CD4-positive, alpha-beta T cell (primary cell): ENCODE measurements at regions not wholly inside any gene's neighbourhood (a gene's known extent, or its start where the extent isn't known, plus 50 kb on each side); places are given as distances from the start of the nearest gene placed in this dataset.

Source experiments
- ATAC-seq: fragments of 200-7000 bp; cut with Tn5 transposase; one replicate; pipeline ENCODE4 v1.10.0; 2022; ENCODE audit warnings: mild to moderate bottlenecking; ENCODE audit not compliant: poor library complexity
- CTCF ChIA-PET: fragments of 350-600 bp; sonication (Branson Sonifier 250); formaldehyde crosslinking; loops from one replicate; lab custom pipeline; 2021; ENCODE audit warnings: antibody characterized with exemption, inconsistent platforms; lab: Charles Lee
- POLR2A ChIA-PET: fragments of 350-600 bp; sonication (Branson Sonifier 250); formaldehyde crosslinking; loops from one replicate; lab custom pipeline; 2021; ENCODE audit warnings: antibody characterized with exemption, inconsistent platforms; lab: Charles Lee
- DNase-seq, 14 experiments: peaks; one replicate each; pipeline ENCODE4 v3.0.0-alpha.2; 2013 to 2020; ENCODE audit warnings: mixed read lengths in 2 of 14
- H3K27ac ChIP-seq, 2 donors: one replicate each; pipeline versions ENCODE4 v1.5.1 to v1.7.0; 2013; ENCODE audit warnings: low read length in 2 of 2, low read depth in 1 of 2, mild to moderate bottlenecking in 1 of 2
- H3K27me3 ChIP-seq, 2 experiments: 1 replicate in 1 of 2; 2 replicates in 1 of 2; pipeline versions ENCODE4 v1.6.1 to v1.7.0; 2013; ENCODE audit warnings: low read length in 2 of 2, control low read depth in 1 of 2, mild to moderate bottlenecking in 1 of 2, moderate library complexity in 1 of 2; ENCODE audit not compliant: insufficient read depth in 2 of 2, control insufficient read depth in 1 of 2
- H3K36me3 ChIP-seq: one replicate; pipeline ENCODE4 v1.6.1; 2013; ENCODE audit warnings: low read length, control low read depth; ENCODE audit not compliant: insufficient read depth
- H3K4me1 ChIP-seq: one replicate; pipeline ENCODE4 v1.6.1; 2013; ENCODE audit warnings: low read length, control low read depth; ENCODE audit not compliant: insufficient read depth
- H3K4me3 ChIP-seq: one replicate; pipeline ENCODE4 v1.5.1; 2013; ENCODE audit warnings: mild to moderate bottlenecking, low read length, moderate library complexity
- H3K9me3 ChIP-seq, 2 experiments: 1 replicate in 1 of 2; 2 replicates in 1 of 2; pipeline versions ENCODE4 v1.6.1 to v1.7.0; 2013; ENCODE audit warnings: low read length in 2 of 2, mild to moderate bottlenecking in 2 of 2, control low read depth in 1 of 2, moderate library complexity in 1 of 2; ENCODE audit not compliant: control insufficient read depth in 1 of 2, insufficient read depth in 1 of 2
- H3K27ac Mint-ChIP-seq: one replicate; pipeline ENCODE4 v1.8.0; 2020; ENCODE audit warnings: mixed read lengths
- H3K27me3 Mint-ChIP-seq: one replicate; pipeline ENCODE4 v1.8.0; 2021; ENCODE audit warnings: mixed read lengths
- H3K36me3 Mint-ChIP-seq: one replicate; pipeline ENCODE4 v1.8.0; 2021; ENCODE audit warnings: low read depth, mixed read lengths
- H3K4me1 Mint-ChIP-seq: one replicate; pipeline ENCODE4 v1.8.0; 2021; ENCODE audit warnings: low read depth, mixed read lengths
- H3K4me3 Mint-ChIP-seq: one replicate; pipeline ENCODE4 v1.8.0; 2020; ENCODE audit warnings: mild to moderate bottlenecking, mixed read lengths
- H3K9me3 Mint-ChIP-seq: one replicate; pipeline ENCODE4 v1.8.0; 2020; ENCODE audit warnings: mixed read lengths
- intact Hi-C, 2 experiments: fragments of 100-400 bp; cut with DNase I in 1 of 2; cut with micrococcal nuclease in 1 of 2; formaldehyde crosslinking; loops; one replicate each; pipeline versions ENCODE4 v1.15.1 to v1.9.0; 2023 to 2025; cut with DNase I, micrococcal nuclease
- TF ChIP-seq, protein P1 (sequence below): fragments of 200-600 bp; IDR thresholded peaks from one replicate; pipeline ENCODE4 v1.8.0; 2022; ENCODE audit warnings: antibody characterized with exemption, mild to moderate bottlenecking

DNA sequence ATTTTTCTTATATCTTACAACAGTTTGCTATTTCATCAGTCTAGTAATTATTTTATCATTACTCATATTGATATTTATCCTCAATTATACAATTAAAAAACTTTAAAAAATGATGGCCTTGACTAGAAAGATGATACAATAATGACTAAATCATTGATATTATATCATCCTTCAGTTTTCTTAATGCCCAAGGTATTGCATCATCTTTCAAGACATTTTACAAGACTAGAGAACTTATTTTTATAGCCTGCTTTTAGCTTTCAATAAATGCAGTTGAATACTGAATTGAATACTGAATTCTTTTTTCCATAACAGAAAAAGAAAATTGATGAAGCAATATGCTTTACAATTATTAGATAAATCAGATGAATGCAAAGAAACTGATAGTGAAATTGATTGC lies 886.5 kb upstream of the LRRC4C start:
- Mint-ChIP-seq H3K9me3 (peaks cover 9% of the 10 kb centered on the region), H3K36me3 (no peaks in the 10 kb centered on the region), H3K4me1 (no peaks in the 10 kb centered on the region), H3K27me3 (no peaks in the 10 kb centered on the region), H3K4me3 (no peak overlapping the region), H3K27ac (no peak overlapping the region)
- ATAC-seq (no peak), DNase-seq (no peak)
- Histone ChIP-seq H3K9me3 (peaks cover 0 to 11% of the 10 kb centered on the region in 2 experiments), H3K36me3 (no peaks in the 10 kb centered on the region), H3K4me3 (no peak overlapping the region), H3K4me1 (no peaks in the 10 kb centered on the region), H3K27me3 (no peaks in the 10 kb centered on the region), H3K27ac (no peak overlapping the region)
- CTCF ChIA-PET: no interaction called here
- intact Hi-C loops: no loop called here
- TF ChIP-seq, protein P1, sequence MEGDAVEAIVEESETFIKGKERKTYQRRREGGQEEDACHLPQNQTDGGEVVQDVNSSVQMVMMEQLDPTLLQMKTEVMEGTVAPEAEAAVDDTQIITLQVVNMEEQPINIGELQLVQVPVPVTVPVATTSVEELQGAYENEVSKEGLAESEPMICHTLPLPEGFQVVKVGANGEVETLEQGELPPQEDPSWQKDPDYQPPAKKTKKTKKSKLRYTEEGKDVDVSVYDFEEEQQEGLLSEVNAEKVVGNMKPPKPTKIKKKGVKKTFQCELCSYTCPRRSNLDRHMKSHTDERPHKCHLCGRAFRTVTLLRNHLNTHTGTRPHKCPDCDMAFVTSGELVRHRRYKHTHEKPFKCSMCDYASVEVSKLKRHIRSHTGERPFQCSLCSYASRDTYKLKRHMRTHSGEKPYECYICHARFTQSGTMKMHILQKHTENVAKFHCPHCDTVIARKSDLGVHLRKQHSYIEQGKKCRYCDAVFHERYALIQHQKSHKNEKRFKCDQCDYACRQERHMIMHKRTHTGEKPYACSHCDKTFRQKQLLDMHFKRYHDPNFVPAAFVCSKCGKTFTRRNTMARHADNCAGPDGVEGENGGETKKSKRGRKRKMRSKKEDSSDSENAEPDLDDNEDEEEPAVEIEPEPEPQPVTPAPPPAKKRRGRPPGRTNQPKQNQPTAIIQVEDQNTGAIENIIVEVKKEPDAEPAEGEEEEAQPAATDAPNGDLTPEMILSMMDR: no peak
- POLR2A ChIA-PET: no interaction called here

DNA sequence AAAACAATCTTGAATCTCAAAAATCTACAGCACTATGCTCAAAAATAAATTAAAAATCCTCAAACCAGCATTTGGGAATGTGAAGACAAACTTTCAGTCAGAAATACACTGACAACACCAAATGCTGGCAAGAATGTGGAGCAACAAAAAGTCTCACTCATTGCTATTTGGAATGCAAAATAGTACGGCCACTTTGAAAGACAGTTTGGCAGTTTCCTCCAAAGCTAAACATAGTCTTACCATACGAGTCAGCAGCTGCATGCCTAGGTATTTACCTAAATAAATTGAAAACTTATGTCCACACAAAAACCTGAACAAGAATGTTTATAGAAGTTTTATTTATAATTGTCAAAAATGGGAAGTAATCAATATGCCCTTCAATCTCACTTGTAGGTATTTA lies 904.2 kb upstream of the LRRC4C start:
- DNase-seq: no peak

DNA sequence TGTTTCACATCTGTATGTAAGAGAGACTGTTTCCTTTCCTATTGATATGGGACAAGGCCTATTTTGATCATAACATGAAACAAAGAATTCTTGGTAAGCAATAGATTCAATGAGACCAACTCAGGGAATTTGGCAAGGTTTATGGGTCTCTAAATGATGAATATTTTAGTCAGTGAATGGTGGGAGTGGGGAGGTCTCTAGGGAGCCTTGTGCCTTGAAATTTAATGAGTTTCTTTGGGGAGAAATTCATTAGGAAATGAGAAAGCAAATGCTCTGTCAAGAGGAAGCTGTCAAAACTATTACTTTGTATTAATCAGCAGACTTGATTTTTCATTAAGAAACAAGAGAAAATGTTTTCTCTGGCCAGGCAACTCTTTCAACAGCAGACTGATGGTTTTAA lies 921.7 kb upstream of the API5 start:
- peaks cover 0 to 13% of the 10 kb centered on the region in 2 experiments for H3K9me3 ChIP-seq
- ATAC-seq: no peak
- H3K27ac Mint-ChIP-seq: no peak overlapping the region
- H3K27me3 Mint-ChIP-seq: no peaks in the 10 kb centered on the region
- no peaks in the 10 kb centered on the region for H3K36me3 Mint-ChIP-seq
- ChIA-PET CTCF (no interaction called here), POLR2A (no interaction called here)
- H3K36me3 ChIP-seq: no peaks in the 10 kb centered on the region
- intact Hi-C loops: no loop called here
- DNase-seq: no peak
- H3K4me3 ChIP-seq: no peak overlapping the region
- H3K9me3 Mint-ChIP-seq: peaks cover 18% of the 10 kb centered on the region
- no peaks in the 10 kb centered on the region for H3K4me1 ChIP-seq
- H3K4me1 Mint-ChIP-seq: no peaks in the 10 kb centered on the region
- TF ChIP-seq, protein P1: no peak
- no peak overlapping the region for H3K4me3 Mint-ChIP-seq
- H3K27me3 ChIP-seq: no peaks in the 10 kb centered on the region
- H3K27ac ChIP-seq: no peak overlapping the region

More for the DNA sequence above, 904.2 kb upstream of the LRRC4C start:
- peaks cover 10% of the 10 kb centered on the region for H3K9me3 Mint-ChIP-seq
- intact Hi-C loops: no loop called here
- no peak overlapping the region for H3K4me3 Mint-ChIP-seq
- Histone ChIP-seq H3K9me3 (no peaks in the 10 kb centered on the region), H3K4me3 (no peak overlapping the region), H3K4me1 (no peaks in the 10 kb centered on the region), H3K27me3 (no peaks in the 10 kb centered on the region), H3K27ac (no peak overlapping the region), H3K36me3 (no peaks in the 10 kb centered on the region)
- no peaks in the 10 kb centered on the region for H3K27me3 Mint-ChIP-seq
- ATAC-seq: no peak
- H3K36me3 Mint-ChIP-seq: no peaks in the 10 kb centered on the region
- ChIA-PET CTCF (no interaction called here), POLR2A (no interaction called here)
- TF ChIP-seq, protein P1: no peak
- H3K4me1 Mint-ChIP-seq: no peaks in the 10 kb centered on the region
- no peak overlapping the region for H3K27ac Mint-ChIP-seq
